ENCODE measurements at regions not wholly inside any gene's neighbourhood (a gene's known extent, or its start where the extent isn't known, plus 50 kb on each side); places are given as distances from the start of the nearest gene placed in this dataset.

DNA sequence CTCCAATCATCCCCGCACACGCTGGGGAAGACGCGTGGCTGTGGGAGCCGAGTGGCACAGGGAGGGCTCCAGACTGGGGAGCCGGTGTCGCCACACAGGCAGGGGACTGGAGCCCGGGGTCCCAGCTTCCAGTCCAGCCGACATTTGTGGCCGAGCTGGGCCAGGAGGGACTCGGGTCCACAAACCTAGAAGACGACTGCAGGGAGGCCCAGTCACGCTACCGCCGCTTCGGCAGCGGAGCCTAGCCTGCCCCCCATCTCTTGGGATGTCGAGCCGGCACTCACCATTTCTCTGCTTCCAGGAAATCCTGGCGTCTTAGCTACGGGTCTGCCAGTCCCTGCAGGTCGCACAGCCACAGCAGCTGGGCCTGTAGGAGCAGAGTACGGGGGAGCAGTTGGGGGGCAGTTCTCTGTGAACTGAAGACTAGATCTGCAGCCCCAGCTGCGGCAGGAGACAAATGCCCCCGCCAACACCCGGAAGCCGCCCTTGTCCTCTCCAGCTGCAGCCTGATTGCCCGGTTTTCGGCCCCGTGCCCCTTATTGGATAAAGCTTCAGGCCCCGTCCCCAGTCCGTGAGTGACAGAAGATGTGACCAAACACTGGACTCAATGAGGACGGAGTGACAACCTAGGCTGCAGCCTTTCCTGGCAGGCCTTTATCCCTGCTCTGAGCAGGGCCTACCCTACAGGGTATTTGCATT lies 270.7 kb downstream of the ZNF33B start (continued):
- TF ChIP-seq ZNF830 (CRISPR knock-in tag; IDR thresholded peaks at IDR 0.05) (no peak), MCM2 (IDR thresholded peaks at IDR 0.05; ENCODE audit: low read depth) (no peak), FOSL1 (tag; conservative IDR thresholded peaks at IDR 0.05) (no peak), ZNF274 (IDR thresholded peaks at IDR 0.05; ENCODE audit: borderline replicate concordance, low read depth, low read length) (no peak), CEBPZ (IDR thresholded peaks at IDR 0.05; ENCODE audit: borderline replicate concordance, low read depth, low read length) (peak; percentile 79; the same call in 1 of the 2 replicates), HMG20A (CRISPR knock-in tag; conservative IDR thresholded peaks at IDR 0.05) (no peak), ZNF212 (CRISPR knock-in tag; IDR thresholded peaks at IDR 0.05) (no peak), IRF1 (CRISPR knock-in tag; IDR thresholded peaks at IDR 0.05; ENCODE audit: borderline replicate concordance) (no peak), TEAD2 (tag; IDR thresholded peaks at IDR 0.05) (no peak), MCM3 (IDR thresholded peaks at IDR 0.05) (no peak), KLF16 (IDR thresholded peaks at IDR 0.05) (no peak), RBFOX2 (IDR thresholded peaks at IDR 0.05; ENCODE audit: low read depth, low read length) (peak; percentile 81), EP300 (IDR thresholded peaks at IDR 0.05; ENCODE audit: low read length) (no peak), ZC3H4 (CRISPR knock-in tag; IDR thresholded peaks at IDR 0.05; ENCODE audit: borderline replicate concordance) (no peak), GATA2 (CRISPR knock-in tag; IDR thresholded peaks at IDR 0.05) (no peak), MECOM (CRISPR knock-in tag; IDR thresholded peaks at IDR 0.05) (no peak), FOXJ2 (tag; IDR thresholded peaks at IDR 0.05) (no peak), SRSF3 (IDR thresholded peaks at IDR 0.05; ENCODE audit: insufficient read depth, low read length) (no peak), BRD9 (IDR thresholded peaks at IDR 0.05; ENCODE audit: low read depth, partially characterized antibody) (no peak), ZFPM2 (CRISPR knock-in tag; IDR thresholded peaks at IDR 0.05) (no peak), SP1 (CRISPR knock-in tag; IDR thresholded peaks at IDR 0.05) (no peak; the same call in 1 of the 2 replicates), CREB5 (CRISPR knock-in tag; IDR thresholded peaks at IDR 0.05) (no peak), EP400 (IDR thresholded peaks at IDR 0.05) (peak; percentile 53; the same call in 1 of the 2 replicates)
- TF ChIP-seq, protein P1, sequence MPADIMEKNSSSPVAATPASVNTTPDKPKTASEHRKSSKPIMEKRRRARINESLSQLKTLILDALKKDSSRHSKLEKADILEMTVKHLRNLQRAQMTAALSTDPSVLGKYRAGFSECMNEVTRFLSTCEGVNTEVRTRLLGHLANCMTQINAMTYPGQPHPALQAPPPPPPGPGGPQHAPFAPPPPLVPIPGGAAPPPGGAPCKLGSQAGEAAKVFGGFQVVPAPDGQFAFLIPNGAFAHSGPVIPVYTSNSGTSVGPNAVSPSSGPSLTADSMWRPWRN (IDR thresholded peaks at IDR 0.05; ENCODE audit: low read depth) = no peak

Data from K562 (cell line).